ENCODE measurements at regions not wholly inside any gene's neighbourhood (a gene's known extent, or its start where the extent isn't known, plus 50 kb on each side); places are given as distances from the start of the nearest gene placed in this dataset.

GRCh38 chr20:52847731-52848359 is 124.3 kb upstream of the TSHZ2 start:
- TF ChIP-seq CTCF (IDR thresholded peaks at IDR 0.05), result no peak
- Mint-ChIP-seq H3K9me3 (peaks cover 57% of the 10 kb centered on the region), H3K27ac (no peak overlapping the region), H3K36me3 (ENCODE audit: low read depth) (no peaks in the 10 kb centered on the region), H3K4me3 (no peak overlapping the region), H3K27me3 (ENCODE audit: insufficient read depth) (no peaks in the 10 kb centered on the region), H3K4me1 (ENCODE audit: low read depth) (no peaks in the 10 kb centered on the region)
- DNase-seq, result no peak

GRCh38 chr20:52847029-52847660 is 125.0 kb upstream of the TSHZ2 start:
- Mint-ChIP-seq H3K4me1 (ENCODE audit: low read depth) (no peaks in the 10 kb centered on the region), H3K9me3 (peaks cover 55% of the 10 kb centered on the region), H3K4me3 (no peak overlapping the region), H3K27ac (no peak overlapping the region), H3K36me3 (ENCODE audit: low read depth) (no peaks in the 10 kb centered on the region), H3K27me3 (ENCODE audit: insufficient read depth) (no peaks in the 10 kb centered on the region)
- no peak for DNase-seq
- no peak for TF ChIP-seq CTCF (IDR thresholded peaks at IDR 0.05)

GRCh38 chr20:52845044-52845443 is 127.1 kb upstream of the TSHZ2 start:
- no peak overlapping the region for H3K27ac Mint-ChIP-seq
- no peaks in the 10 kb centered on the region; the same call in 1 of the 2 replicates for H3K36me3 Mint-ChIP-seq (ENCODE audit: low read depth)
- no peak for DNase-seq
- H3K4me1 Mint-ChIP-seq (ENCODE audit: low read depth), result no peaks in the 10 kb centered on the region
- H3K9me3 Mint-ChIP-seq, result peaks cover 48% of the 10 kb centered on the region
- no peak for TF ChIP-seq CTCF (IDR thresholded peaks at IDR 0.05)
- no peak overlapping the region for H3K4me3 Mint-ChIP-seq
- H3K27me3 Mint-ChIP-seq (ENCODE audit: insufficient read depth), result no peaks in the 10 kb centered on the region; the same call in 1 of the 2 replicates

- no peaks in the 10 kb centered on the region; the same call in 1 of the 2 replicates for H3K27me3 Mint-ChIP-seq (ENCODE audit: insufficient read depth)
- no peaks in the 10 kb centered on the region; the same call in 1 of the 2 replicates for H3K36me3 Mint-ChIP-seq (ENCODE audit: low read depth)
- no peak overlapping the region for H3K27ac Mint-ChIP-seq
- H3K9me3 Mint-ChIP-seq, result peaks cover 49% of the 10 kb centered on the region
- no peak for DNase-seq
- no peak for TF ChIP-seq CTCF (IDR thresholded peaks at IDR 0.05)
- H3K4me3 Mint-ChIP-seq, result no peak overlapping the region
- H3K4me1 Mint-ChIP-seq (ENCODE audit: low read depth), result no peaks in the 10 kb centered on the region
Observed at GRCh38 chr20:52843425-52843824, 128.7 kb upstream of the TSHZ2 start.

- Mint-ChIP-seq H3K27me3 (ENCODE audit: insufficient read depth) (no peaks in the 10 kb centered on the region; the same call in none of the 2 replicates), H3K27ac (no peak overlapping the region), H3K4me3 (no peak overlapping the region), H3K4me1 (ENCODE audit: low read depth) (no peaks in the 10 kb centered on the region), H3K36me3 (ENCODE audit: low read depth) (no peaks in the 10 kb centered on the region; the same call in 1 of the 2 replicates), H3K9me3 (peaks cover 41% of the 10 kb centered on the region)
- no peak for DNase-seq
- no peak for TF ChIP-seq CTCF (IDR thresholded peaks at IDR 0.05)
Observed at GRCh38 chr20:52841003-52841402, 131.2 kb upstream of the TSHZ2 start.
